Uterus (tissue), 3 donors: ENCODE measurements at regions not wholly inside any gene's neighbourhood (a gene's known extent, or its start where the extent isn't known, plus 50 kb on each side); places are given as distances from the start of the nearest gene placed in this dataset.
"Not testable (repeated sequence)": the region's sequence is repeated elsewhere in the genome, so short reads cannot be mapped to it uniquely, and the experiment has no call there.

Experiments used
- DNase-seq, 2 donors: peaks; one replicate each; pipeline ENCODE4 v3.0.0-alpha.2; 2019 to 2020
- H3K27ac ChIP-seq, 2 donors: fragments of 200-600 bp; sonication (generic); 1 replicate in 1 of 2; 2 replicates in 1 of 2; pipeline ENCODE4 v1.5.1; 2016 to 2018
- H3K27me3 ChIP-seq, 2 donors: fragments of 200-600 bp; sonication (generic); one replicate each; pipeline ENCODE4 v1.5.1; 2018 to 2019; ENCODE audit warnings: control low read depth in 1 of 2
- H3K36me3 ChIP-seq, 2 donors: fragments of 200-600 bp; sonication (generic); one replicate each; pipeline ENCODE4 v1.5.1; 2019; ENCODE audit warnings: control low read depth in 1 of 2
- H3K4me1 ChIP-seq, 2 donors: fragments of 200-600 bp; sonication (generic); one replicate each; pipeline ENCODE4 v1.5.1; 2018 to 2019; ENCODE audit warnings: control low read depth in 1 of 2
- H3K4me3 ChIP-seq, 2 donors: fragments of 200-600 bp; sonication (generic); 1 replicate in 1 of 2; 2 replicates in 1 of 2; pipeline ENCODE4 v1.5.1; 2018 to 2019; ENCODE audit warnings: mild to moderate bottlenecking in 1 of 2
- H3K9me3 ChIP-seq, 2 donors: fragments of 200-600 bp; sonication (generic); one replicate each; pipeline ENCODE4 v1.5.1; 2019; ENCODE audit warnings: control low read depth in 1 of 2
- POLR2A ChIP-seq, 2 donors: fragments of 450-650 bp; IDR thresholded peaks; one replicate each; pipeline ENCODE4 v1.6.1; 2016; ENCODE audit warnings: antibody characterized with exemption in 2 of 2, mild to moderate bottlenecking in 1 of 2, moderate library complexity in 1 of 2
- intact Hi-C: fragments of 100-400 bp; cut with DNase I; formaldehyde crosslinking; loops from one replicate; pipeline ENCODE4 v1.15.1; 2023; ENCODE audit warnings: low total_unique reads
- TF ChIP-seq, protein P1 (sequence below), 4 experiments: fragments of 200-600 bp in 2 of 4; fragments of 450-650 bp in 2 of 4; sonication (generic) in 2 of 4; IDR thresholded peaks; one replicate each; pipeline ENCODE4 v1.5.1; 2016 to 2019; ENCODE audit warnings: antibody characterized with exemption in 4 of 4, mild to moderate bottlenecking in 2 of 4, moderate library complexity in 1 of 4
- donor health status: DM: yes; HTN: yes; CAD: no.

DNA sequence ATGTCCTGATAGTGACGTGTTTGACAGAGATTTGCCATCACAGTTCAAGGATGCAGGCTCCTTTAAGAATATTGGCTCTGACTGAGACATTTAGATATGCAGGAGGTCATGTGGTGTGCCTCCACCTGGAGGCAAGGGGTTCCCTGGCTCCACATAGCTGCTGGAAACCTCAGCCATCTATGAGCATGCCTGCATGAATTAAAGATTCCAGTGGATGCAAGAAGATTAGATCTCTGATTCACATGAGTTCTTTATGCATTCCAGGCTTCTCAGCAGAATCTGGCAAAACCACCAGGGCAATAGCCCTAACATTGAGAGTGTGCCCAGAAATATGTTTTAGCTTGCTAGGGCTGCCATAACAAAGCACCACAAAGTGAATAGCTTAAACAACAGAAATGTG is 298.5 kb upstream of the AADAT start:
- no peak for TF ChIP-seq POLR2A (IDR thresholded peaks at IDR 0.05)
- TF ChIP-seq, protein P1, sequence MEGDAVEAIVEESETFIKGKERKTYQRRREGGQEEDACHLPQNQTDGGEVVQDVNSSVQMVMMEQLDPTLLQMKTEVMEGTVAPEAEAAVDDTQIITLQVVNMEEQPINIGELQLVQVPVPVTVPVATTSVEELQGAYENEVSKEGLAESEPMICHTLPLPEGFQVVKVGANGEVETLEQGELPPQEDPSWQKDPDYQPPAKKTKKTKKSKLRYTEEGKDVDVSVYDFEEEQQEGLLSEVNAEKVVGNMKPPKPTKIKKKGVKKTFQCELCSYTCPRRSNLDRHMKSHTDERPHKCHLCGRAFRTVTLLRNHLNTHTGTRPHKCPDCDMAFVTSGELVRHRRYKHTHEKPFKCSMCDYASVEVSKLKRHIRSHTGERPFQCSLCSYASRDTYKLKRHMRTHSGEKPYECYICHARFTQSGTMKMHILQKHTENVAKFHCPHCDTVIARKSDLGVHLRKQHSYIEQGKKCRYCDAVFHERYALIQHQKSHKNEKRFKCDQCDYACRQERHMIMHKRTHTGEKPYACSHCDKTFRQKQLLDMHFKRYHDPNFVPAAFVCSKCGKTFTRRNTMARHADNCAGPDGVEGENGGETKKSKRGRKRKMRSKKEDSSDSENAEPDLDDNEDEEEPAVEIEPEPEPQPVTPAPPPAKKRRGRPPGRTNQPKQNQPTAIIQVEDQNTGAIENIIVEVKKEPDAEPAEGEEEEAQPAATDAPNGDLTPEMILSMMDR (IDR thresholded peaks at IDR 0.05), result no peak
- intact Hi-C loops, result no loop called here
- no peak for DNase-seq
- Histone ChIP-seq H3K9me3 (no peaks in the 10 kb centered on the region), H3K27me3 (no peaks in the 10 kb centered on the region), H3K4me1 (no peaks in the 10 kb centered on the region), H3K36me3 (no peaks in the 10 kb centered on the region), H3K4me3 (no peak overlapping the region), H3K27ac (no peak overlapping the region)

DNA sequence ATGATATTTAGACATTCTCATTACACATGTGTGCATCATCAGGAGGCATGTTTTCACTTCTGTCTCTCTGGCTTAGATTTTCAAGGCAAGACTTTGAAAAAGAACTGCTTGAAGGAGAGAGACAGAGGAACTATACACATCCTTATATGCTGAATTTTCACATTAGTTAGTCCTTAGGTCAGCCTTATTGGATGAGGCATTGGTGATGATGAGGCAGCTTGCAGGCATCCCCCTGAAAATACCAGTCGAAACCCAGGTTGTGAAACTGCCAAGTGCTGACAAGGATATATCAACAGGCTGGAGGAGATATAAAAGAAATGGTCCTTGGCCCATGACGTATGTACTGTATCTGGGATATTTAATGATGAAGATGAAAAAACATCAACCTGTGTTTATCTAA is 297.2 kb upstream of the AADAT start:
- no peaks in the 10 kb centered on the region for H3K36me3 ChIP-seq
- no peaks in the 10 kb centered on the region for H3K27me3 ChIP-seq
- H3K27ac ChIP-seq, result no peak overlapping the region
- H3K4me3 ChIP-seq, result no peak overlapping the region
- H3K9me3 ChIP-seq, result no peaks in the 10 kb centered on the region
- no peak for TF ChIP-seq POLR2A (IDR thresholded peaks at IDR 0.05)
- TF ChIP-seq, protein P1 (IDR thresholded peaks at IDR 0.05), result no peak
- H3K4me1 ChIP-seq, result no peaks in the 10 kb centered on the region
- DNase-seq, result no peak
- intact Hi-C loops, result no loop called here

DNA sequence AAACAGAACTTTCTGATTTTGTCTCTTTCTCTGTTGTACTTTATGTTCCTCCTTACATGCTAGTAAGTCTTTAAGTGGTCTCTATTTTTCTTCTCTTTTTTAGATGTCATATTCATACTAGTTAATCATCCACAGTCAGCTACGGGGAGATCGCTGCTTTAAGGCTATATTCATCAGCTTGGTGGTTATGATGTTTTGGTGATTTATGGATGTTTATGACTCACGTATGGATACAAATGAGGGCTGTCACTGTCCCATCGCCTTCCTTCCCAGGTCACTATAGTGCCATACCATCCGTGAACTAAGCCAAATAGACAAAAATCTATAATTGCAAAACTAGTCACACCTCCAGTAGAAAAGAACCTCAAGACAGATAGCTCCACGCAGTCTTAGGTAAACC is 296.8 kb upstream of the AADAT start:
- H3K36me3 ChIP-seq, result no peaks in the 10 kb centered on the region

DNA sequence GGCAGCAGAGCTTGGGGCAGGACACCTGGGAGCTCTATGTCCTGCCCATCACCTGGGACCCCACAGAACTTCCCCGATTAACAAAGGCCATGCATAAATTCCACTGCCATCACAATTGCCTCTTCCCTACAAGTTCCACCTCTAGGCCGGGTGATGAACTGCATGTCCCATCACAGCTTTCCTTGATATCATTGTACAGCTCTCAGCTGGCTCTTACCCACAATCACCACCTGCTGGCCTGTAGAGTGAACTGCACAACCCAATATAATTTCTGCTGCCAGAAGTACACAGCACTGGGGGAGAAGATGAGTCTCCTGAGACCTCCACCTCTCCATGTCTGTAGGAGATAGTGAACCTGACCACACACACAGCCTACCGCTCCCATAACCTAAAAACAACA is 285.0 kb upstream of the AADAT start:
- no peak for DNase-seq
- intact Hi-C loops, result no loop called here
- no peaks in the 10 kb centered on the region for H3K4me1 ChIP-seq

More for the DNA sequence above, 296.8 kb upstream of the AADAT start:
- TF ChIP-seq, protein P1 (IDR thresholded peaks at IDR 0.05), result no peak
- TF ChIP-seq POLR2A (IDR thresholded peaks at IDR 0.05), result no peak
- H3K27ac ChIP-seq, result no peak overlapping the region
- DNase-seq, result no peak
- H3K27me3 ChIP-seq, result no peaks in the 10 kb centered on the region
- no peak overlapping the region for H3K4me3 ChIP-seq
- no peaks in the 10 kb centered on the region for H3K9me3 ChIP-seq
- no peaks in the 10 kb centered on the region for H3K4me1 ChIP-seq
- intact Hi-C loops, result no loop called here

DNA sequence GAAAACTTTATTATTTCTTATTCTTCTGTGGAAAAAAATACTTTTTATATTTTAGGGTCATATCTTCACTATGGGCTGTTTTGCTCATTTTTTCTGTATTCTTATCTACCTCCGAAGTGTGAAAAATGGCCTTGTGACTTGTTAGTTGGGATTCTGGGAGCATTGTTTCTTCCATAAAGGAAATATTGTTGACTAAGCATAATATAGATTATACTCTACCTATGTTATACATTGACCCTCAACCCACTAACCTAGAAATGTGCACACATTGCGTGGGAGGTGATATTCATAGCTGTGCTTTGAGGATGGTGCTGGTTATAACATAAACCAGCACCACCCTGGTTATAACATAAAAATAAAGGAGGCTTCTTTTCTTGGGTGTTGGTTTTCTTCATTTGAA is 259.2 kb upstream of the AADAT start:
- Histone ChIP-seq H3K27ac (no peak overlapping the region), H3K4me1 (no peaks in the 10 kb centered on the region), H3K9me3 (no peaks in the 10 kb centered on the region), H3K4me3 (no peak overlapping the region), H3K27me3 (no peaks in the 10 kb centered on the region), H3K36me3 (no peaks in the 10 kb centered on the region)
- no peak for DNase-seq
- intact Hi-C loops, result no loop called here
- no peak for TF ChIP-seq POLR2A (IDR thresholded peaks at IDR 0.05)
- TF ChIP-seq, protein P1 (IDR thresholded peaks at IDR 0.05), result no peak

More for the DNA sequence above, 285.0 kb upstream of the AADAT start:
- peaks cover 0 to 3% of the 10 kb centered on the region in 2 donors for H3K9me3 ChIP-seq
- no peak overlapping the region for H3K4me3 ChIP-seq
- H3K27ac ChIP-seq, result no peak overlapping the region
- H3K36me3 ChIP-seq, result no peaks in the 10 kb centered on the region
- no peak for TF ChIP-seq POLR2A (IDR thresholded peaks at IDR 0.05)
- no peaks in the 10 kb centered on the region for H3K27me3 ChIP-seq

DNA sequence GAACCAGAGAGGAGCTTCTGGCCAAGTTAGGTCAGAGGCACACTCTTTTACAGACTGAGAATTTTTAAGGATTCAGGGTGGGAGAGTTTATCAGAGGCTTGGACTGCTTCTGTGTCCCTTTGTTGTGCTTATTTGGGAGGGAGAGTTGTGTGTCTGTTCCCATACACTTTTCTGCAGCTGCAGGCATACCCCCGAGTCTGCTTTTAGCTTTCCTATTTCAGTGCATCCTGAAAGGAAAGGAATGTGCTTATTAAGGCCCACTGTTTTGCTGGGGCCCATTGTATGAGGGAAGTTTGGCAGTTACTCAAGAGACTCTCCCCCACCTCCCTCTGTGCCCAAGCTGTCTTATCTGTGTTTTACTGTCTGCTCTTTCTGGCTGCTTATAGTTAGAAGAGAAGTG is 257.4 kb upstream of the AADAT start:
- H3K27ac ChIP-seq, H3K36me3 ChIP-seq, DNase-seq, H3K9me3 ChIP-seq, H3K4me1 ChIP-seq, H3K27me3 ChIP-seq, intact Hi-C loops, H3K4me3 ChIP-seq: not testable (repeated sequence)
